ENCODE measurements at regions not wholly inside any gene's neighbourhood (a gene's known extent, or its start where the extent isn't known, plus 50 kb on each side); places are given as distances from the start of the nearest gene placed in this dataset.

DNA sequence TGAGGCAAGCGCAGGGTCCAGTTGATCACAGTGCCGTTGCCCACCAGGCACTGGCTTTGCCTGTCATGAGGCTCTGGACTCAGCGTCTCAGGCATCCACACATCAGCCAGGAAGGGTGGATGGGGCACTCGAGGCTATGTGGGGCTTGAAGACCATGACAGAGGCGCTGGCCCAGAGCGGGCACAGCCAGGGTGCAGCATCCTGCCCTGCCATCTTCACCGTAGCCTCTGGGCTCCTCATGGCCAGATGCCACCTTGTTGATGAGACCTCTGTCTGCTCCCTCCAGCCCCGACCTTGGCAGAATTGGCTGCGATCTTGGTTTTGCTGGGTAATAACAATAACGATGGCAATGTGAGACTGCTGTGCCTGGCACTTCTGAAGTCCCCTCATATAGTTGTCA lies 404.2 kb upstream of the IRX2 start (continued):
- TF ChIP-seq HDAC6 (IDR thresholded peaks at IDR 0.05; ENCODE audit: low read depth, low read length) (no peak), CBX5 (IDR thresholded peaks at IDR 0.05; ENCODE audit: low read depth, low read length) (no peak), PHF8 (conservative IDR thresholded peaks at IDR 0.05; ENCODE audit: low read depth, low read length) (no peak), SAP30 (IDR thresholded peaks at IDR 0.05; ENCODE audit: insufficient read depth, insufficient replicate concordance, low read length) (no peak)
- TF ChIP-seq, protein P1, sequence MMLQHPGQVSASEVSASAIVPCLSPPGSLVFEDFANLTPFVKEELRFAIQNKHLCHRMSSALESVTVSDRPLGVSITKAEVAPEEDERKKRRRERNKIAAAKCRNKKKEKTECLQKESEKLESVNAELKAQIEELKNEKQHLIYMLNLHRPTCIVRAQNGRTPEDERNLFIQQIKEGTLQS (IDR thresholded peaks at IDR 0.05; ENCODE audit: insufficient read depth, low read depth, low read length), result no peak
- TF ChIP-seq, protein P2, sequence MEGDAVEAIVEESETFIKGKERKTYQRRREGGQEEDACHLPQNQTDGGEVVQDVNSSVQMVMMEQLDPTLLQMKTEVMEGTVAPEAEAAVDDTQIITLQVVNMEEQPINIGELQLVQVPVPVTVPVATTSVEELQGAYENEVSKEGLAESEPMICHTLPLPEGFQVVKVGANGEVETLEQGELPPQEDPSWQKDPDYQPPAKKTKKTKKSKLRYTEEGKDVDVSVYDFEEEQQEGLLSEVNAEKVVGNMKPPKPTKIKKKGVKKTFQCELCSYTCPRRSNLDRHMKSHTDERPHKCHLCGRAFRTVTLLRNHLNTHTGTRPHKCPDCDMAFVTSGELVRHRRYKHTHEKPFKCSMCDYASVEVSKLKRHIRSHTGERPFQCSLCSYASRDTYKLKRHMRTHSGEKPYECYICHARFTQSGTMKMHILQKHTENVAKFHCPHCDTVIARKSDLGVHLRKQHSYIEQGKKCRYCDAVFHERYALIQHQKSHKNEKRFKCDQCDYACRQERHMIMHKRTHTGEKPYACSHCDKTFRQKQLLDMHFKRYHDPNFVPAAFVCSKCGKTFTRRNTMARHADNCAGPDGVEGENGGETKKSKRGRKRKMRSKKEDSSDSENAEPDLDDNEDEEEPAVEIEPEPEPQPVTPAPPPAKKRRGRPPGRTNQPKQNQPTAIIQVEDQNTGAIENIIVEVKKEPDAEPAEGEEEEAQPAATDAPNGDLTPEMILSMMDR (IDR thresholded peaks at IDR 0.05; ENCODE audit: control extremely low read depth in 1 of 3, insufficient read depth in 1 of 3, low read depth in 1 of 3, low read length in 3 of 3), result no peak
